ACC112 (cell line): ENCODE measurements at regions not wholly inside any gene's neighbourhood (a gene's known extent, or its start where the extent isn't known, plus 50 kb on each side); places are given as distances from the start of the nearest gene placed in this dataset.

Experiments
- H2AFZ ChIP-seq: fragments of 200-600 bp; sonication (generic); one replicate; pipeline ENCODE4 v1.6.0; 2017; ENCODE audit warnings: antibody characterized with exemption, low read length; ENCODE audit not compliant: unreplicated experiment
- H3K27ac ChIP-seq: fragments of 200-600 bp; sonication (generic); 2 replicates; pipeline ENCODE4 v1.5.1; 2014; ENCODE audit warnings: low read depth, mild to moderate bottlenecking, antibody characterized with exemption, low read length, moderate library complexity
- H3K27me3 ChIP-seq: fragments of 200-600 bp; sonication (generic); 2 replicates; pipeline ENCODE4 v1.6.1; 2014; ENCODE audit warnings: mild to moderate bottlenecking, antibody characterized with exemption, low read length, moderate library complexity, mixed read lengths; ENCODE audit not compliant: insufficient read depth
- H3K36me3 ChIP-seq: fragments of 200-600 bp; sonication (generic); 2 replicates; pipeline ENCODE4 v1.6.1; 2016; ENCODE audit warnings: mild to moderate bottlenecking, antibody characterized with exemption, low read length, moderate library complexity, mixed read lengths; ENCODE audit not compliant: insufficient read depth
- H3K4me1 ChIP-seq: fragments of 200-600 bp; sonication (generic); one replicate; pipeline ENCODE4 v1.6.1; 2016; ENCODE audit warnings: low read length, mixed read lengths; ENCODE audit not compliant: insufficient read depth, unreplicated experiment, control insufficient read depth
- H3K4me3 ChIP-seq: fragments of 200-600 bp; sonication (generic); 2 replicates; pipeline ENCODE4 v1.5.1; 2014; ENCODE audit warnings: mild to moderate bottlenecking, low read depth, low read length
- H3K79me2 ChIP-seq: fragments of 200-600 bp; sonication (generic); one replicate; pipeline ENCODE4 v1.6.0; 2016; ENCODE audit warnings: low read length; ENCODE audit not compliant: control insufficient read depth, unreplicated experiment, insufficient read depth

- Histone ChIP-seq H3K36me3 (no peaks in the 10 kb centered on the region), H3K4me1 (no peaks in the 10 kb centered on the region)
Measured at GRCh38 chr4:170589597-170590191, 499.9 kb upstream of the AADAT start.

DNA sequence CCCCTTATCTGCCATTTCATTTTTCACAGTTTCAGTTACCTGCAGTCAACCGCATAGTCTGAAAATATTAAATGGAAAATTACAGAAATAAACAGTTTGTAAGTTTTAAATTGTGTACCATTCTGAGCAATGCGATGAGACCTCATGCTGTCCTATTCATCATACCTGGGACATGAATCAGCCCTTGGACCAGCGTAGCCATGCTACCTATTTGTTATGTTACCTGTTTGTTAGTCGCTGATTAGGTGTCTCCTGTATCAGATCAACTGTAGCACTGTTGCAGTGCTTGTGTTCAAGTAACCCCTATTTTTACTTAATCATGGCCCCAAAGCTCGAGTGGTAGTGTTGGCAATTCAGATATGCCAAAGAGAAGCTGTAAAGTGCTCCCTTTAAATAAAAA is 492.2 kb upstream of the AADAT start:
- H3K79me2 ChIP-seq = no peaks in the 10 kb centered on the region
- H3K27ac ChIP-seq = no peak overlapping the region
- no peaks in the 10 kb centered on the region for H3K4me1 ChIP-seq
- no peak overlapping the region for H3K4me3 ChIP-seq
- no peak overlapping the region for H2AFZ ChIP-seq
- no peaks in the 10 kb centered on the region for H3K27me3 ChIP-seq
- H3K36me3 ChIP-seq = no peaks in the 10 kb centered on the region

More at GRCh38 chr4:170589597-170590191, 499.9 kb upstream of the AADAT start:
- H2AFZ ChIP-seq = no peak overlapping the region
- no peaks in the 10 kb centered on the region for H3K27me3 ChIP-seq
- H3K79me2 ChIP-seq = no peaks in the 10 kb centered on the region
- H3K27ac ChIP-seq = no peak overlapping the region
- no peak overlapping the region for H3K4me3 ChIP-seq

GRCh38 chr4:170581322-170581721 is 491.6 kb upstream of the AADAT start:
- no peaks in the 10 kb centered on the region for H3K27me3 ChIP-seq
- no peak overlapping the region for H3K27ac ChIP-seq
- H2AFZ ChIP-seq = no peak overlapping the region
- no peak overlapping the region for H3K4me3 ChIP-seq
- no peaks in the 10 kb centered on the region for H3K4me1 ChIP-seq
- H3K36me3 ChIP-seq = no peaks in the 10 kb centered on the region
- no peaks in the 10 kb centered on the region for H3K79me2 ChIP-seq

GRCh38 chr4:170580651-170581050 is 490.9 kb upstream of the AADAT start:
- Histone ChIP-seq H2AFZ (no peak overlapping the region), H3K79me2 (no peaks in the 10 kb centered on the region), H3K27ac (no peak overlapping the region), H3K4me1 (no peaks in the 10 kb centered on the region), H3K27me3 (no peaks in the 10 kb centered on the region), H3K4me3 (no peak overlapping the region), H3K36me3 (no peaks in the 10 kb centered on the region)

DNA sequence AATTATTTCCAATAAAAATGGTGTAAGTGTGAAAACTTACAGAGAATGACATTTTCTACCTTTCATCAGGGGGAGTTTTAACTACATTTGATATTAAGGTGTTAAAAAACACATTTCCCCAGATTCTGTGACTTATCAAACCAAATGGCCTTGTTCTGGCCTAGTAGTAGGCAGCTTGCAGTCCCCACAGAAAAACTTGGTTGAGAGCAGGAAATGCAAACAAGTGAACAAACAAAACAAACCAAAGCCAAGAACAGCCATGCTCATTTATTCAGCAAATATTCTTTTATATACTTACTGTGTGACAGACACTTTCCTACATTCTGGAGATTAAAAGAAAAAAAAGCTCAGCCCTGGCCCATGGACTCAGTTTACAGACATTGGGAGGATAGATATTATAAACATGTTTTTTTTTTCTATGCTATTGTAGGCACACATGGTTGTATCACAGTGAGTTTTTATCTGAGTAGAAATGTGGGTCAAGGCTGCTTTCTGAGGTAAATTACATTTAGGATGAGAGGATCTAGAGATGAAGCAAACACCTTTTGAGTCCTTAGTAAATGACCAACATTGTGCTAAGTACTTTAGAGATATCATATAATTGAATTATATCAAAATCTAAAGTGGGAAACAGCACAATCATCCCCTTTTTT is 449.2 kb upstream of the AADAT start:
- Histone ChIP-seq H3K4me1 (no peaks in the 10 kb centered on the region), H3K27me3 (no peaks in the 10 kb centered on the region), H2AFZ (no peak overlapping the region), H3K4me3 (no peak overlapping the region), H3K36me3 (no peaks in the 10 kb centered on the region), H3K79me2 (no peaks in the 10 kb centered on the region), H3K27ac (no peak overlapping the region)

GRCh38 chr4:170529748-170530722 is 440.3 kb upstream of the AADAT start:
- H3K79me2 ChIP-seq = no peaks in the 10 kb centered on the region
- no peaks in the 10 kb centered on the region for H3K4me1 ChIP-seq
- no peak overlapping the region for H2AFZ ChIP-seq
- no peak overlapping the region for H3K27ac ChIP-seq
- H3K27me3 ChIP-seq = no peaks in the 10 kb centered on the region
- no peaks in the 10 kb centered on the region for H3K36me3 ChIP-seq
- H3K4me3 ChIP-seq = no peak overlapping the region

DNA sequence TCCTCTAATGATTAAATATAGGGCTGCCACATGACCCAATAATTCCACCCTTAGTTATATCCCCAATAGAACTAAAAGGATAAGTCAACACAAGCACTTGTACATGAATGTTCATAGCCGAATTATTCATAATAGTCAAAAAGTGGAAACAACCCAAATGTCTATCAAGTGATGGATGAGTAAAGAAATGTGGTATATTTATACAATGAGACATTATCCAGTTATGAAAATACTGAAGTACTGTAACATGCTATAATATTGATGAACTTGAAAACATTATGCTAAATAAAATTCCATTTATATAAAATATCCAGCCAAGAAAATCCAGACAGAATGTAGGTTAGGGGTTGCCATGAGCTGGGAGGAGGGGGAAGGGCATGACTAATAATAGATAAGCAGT is 436.7 kb upstream of the AADAT start:
- Histone ChIP-seq H3K27ac (no peak overlapping the region), H2AFZ (no peak overlapping the region)

GRCh38 chr4:170522427-170522970 is 432.7 kb upstream of the AADAT start:
- Histone ChIP-seq H3K4me3 (no peak overlapping the region), H3K79me2 (no peaks in the 10 kb centered on the region), H3K27ac (no peak overlapping the region), H3K36me3 (no peaks in the 10 kb centered on the region), H2AFZ (no peak overlapping the region), H3K27me3 (no peaks in the 10 kb centered on the region), H3K4me1 (no peaks in the 10 kb centered on the region)

More for the DNA sequence above, 436.7 kb upstream of the AADAT start:
- Histone ChIP-seq H3K79me2 (no peaks in the 10 kb centered on the region), H3K4me1 (no peaks in the 10 kb centered on the region), H3K27me3 (no peaks in the 10 kb centered on the region), H3K36me3 (no peaks in the 10 kb centered on the region), H3K4me3 (no peak overlapping the region)

GRCh38 chr4:170497689-170498088 is 407.9 kb upstream of the AADAT start:
- Histone ChIP-seq H2AFZ (no peak overlapping the region), H3K4me3 (no peak overlapping the region), H3K4me1 (no peaks in the 10 kb centered on the region), H3K27me3 (no peaks in the 10 kb centered on the region), H3K36me3 (no peaks in the 10 kb centered on the region), H3K79me2 (no peaks in the 10 kb centered on the region), H3K27ac (no peak overlapping the region)

DNA sequence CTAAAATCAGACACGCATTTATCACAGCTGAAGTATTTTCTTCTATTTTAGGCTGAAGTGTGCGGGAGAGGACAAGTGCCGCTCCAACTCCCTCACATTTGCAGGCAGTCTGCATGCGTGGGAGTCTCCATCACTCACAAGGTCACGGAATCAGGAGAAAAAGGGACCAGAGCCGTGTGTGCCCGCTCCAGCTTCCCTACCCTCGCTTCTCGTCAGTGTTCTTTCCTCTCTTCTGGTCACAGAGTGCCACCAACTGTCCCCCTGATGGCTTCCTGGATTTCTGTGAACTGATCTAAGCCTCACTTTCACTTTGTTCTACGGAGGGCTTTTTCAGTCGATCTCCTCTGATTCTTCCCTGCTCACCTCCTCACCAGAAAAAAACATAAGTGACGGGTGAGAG is 407.4 kb upstream of the AADAT start:
- Histone ChIP-seq H3K4me3 (peak overlapping the region; percentile 56), H3K27ac (no peak overlapping the region), H3K4me1 (no peaks in the 10 kb centered on the region), H3K36me3 (no peaks in the 10 kb centered on the region), H3K27me3 (no peaks in the 10 kb centered on the region), H2AFZ (no peak overlapping the region), H3K79me2 (no peaks in the 10 kb centered on the region)
